HG03354 (cell line): ENCODE measurements at regions not wholly inside any gene's neighbourhood (a gene's known extent, or its start where the extent isn't known, plus 50 kb on each side); places are given as distances from the start of the nearest gene placed in this dataset.

Experiments used
- ATAC-seq: cut with Tn5 transposase; IDR thresholded peaks from one replicate; pipeline ENCODE4 v1.9.1; 2021; ENCODE audit warnings: mild to moderate bottlenecking; ENCODE audit not compliant: unreplicated experiment, poor library complexity, severe bottlenecking

GRCh38 chr5:68405784-68406743, 190.5 kb downstream of the PIK3R1 start:
- ATAC-seq, result peak; percentile 31

GRCh38 chr5:68406767-68407241, 191.2 kb downstream of the PIK3R1 start:
- peak; percentile 96 for ATAC-seq

DNA sequence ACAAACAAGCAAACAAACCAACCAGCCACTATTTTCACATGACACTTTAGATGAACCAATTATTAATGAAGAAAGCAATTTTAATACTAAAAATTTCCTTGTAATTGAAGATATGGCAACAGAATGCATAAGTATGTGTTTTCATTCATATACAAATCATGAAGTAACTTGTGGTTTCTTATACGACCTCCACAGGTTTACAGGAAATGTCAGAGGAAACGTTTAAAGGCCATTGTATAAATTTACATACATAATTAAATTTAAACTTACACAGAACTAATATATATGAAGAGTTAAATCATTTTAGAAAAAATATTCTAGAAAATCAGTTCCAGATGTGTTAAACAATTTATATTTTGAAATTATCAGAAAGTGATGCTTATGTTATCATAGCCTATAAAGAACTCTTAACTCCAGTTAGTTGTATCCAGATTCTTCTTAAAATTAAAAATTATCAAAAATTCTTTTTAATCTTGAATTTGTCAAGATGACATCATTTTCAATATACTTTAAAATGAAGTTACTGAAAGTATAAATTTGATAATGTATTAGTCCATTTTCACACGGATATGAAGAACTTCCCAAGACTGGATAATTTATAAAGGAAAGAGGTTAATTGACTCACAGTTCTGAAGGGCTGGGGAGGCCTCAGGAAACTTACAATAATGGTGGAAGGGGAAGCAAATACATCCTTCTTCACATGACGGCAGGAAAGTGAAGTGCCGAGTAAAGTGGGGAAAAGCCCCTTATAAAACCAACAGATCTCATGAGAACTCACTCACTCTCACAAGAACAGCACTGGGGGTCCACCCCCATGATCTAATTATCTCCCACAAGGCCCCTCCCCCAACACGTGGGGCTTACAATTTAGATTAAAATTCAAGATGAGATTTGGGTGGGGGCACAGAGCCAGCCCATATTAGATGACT, 192.0 kb downstream of the PIK3R1 start:
- no peak for ATAC-seq

GRCh38 chr5:68408345-68408871, 192.9 kb downstream of the PIK3R1 start:
- ATAC-seq, result no peak

DNA sequence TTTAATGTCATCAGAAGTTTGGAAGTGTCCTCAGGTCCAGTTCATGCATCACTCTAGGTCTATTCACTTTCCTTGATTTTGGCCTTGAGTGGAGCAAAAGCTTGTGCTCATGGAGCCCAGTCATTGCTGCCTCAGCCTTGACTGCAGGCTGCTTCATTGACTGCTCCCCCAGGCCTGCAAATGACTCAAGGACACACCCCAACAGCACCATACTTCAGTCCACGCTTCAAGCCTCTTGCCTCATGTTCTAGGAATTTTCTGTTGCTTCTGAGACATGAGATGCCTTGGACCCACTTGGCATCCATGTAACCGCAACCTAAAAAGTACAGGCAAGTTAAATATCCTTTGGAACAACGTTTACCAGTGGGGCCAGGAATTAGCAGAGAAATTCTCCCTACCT, 193.7 kb downstream of the PIK3R1 start:
- ATAC-seq, result no peak

- ATAC-seq, result no peak
These were observed 195.6 kb downstream of the PIK3R1 start for GRCh38 chr5:68411161-68411560.

DNA sequence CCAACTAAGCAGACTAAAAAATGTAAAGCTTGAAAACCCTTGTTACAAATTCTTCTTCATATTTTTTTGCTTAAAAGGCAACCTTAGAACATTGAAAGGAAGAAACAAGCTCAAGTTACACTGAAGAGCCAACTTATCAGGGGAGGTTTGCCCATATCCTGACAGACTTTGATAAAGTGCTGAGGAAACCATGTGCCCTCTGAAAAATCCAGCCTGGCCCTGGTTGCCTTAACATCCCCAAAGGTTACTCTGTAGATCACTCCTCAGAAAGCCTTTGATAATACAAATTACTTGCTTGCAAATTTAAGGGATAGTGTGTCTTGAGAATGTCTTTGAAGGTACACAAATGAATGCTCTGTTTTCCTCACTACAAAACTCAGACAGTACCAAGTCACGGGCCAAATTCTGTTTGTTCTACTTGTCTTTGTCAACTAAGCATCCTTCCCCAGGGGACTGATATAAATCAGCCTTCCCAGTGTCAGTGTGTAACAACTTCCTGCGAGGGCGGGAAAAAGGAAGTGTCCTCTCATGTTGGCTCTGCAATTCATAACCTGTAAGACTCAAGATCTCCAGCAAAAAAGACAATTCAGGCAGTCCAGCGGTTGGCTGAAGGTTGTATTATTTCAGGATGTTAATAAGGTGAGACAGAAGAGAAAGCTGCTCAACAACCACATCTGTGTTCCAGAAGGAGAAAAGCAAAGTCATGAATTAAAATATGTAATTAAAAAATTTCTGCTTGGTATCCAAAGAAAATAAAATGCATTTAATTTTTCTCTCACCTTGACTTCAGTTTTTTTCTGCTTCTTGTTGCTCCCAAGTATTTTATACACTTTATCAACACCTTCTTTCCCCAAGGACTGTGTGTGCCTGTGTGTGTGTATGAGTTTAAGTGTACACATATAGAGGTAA, 199.9 kb downstream of the PIK3R1 start:
- no peak for ATAC-seq

DNA sequence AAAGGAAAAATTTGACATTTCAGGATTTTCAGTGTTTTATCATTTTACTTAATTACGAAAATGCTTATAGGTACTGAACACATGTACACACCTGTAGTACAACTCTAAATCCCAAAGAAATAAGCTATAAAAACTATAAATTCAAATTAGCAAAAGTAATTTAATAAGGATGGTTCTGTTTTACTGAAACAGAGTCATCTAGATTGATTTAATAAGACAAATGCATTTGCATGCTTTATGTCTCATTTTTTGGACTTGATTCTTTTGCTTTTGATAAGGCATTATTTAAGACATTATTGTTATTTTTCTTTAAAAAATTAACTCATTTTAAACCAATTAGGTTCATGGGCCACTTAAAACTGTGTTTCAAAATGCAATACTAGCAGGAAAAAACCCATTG, 201.2 kb downstream of the PIK3R1 start:
- ATAC-seq, result no peak

- ATAC-seq, result no peak
These were observed 202.6 kb downstream of the PIK3R1 start for GRCh38 chr5:68418201-68418600.

DNA sequence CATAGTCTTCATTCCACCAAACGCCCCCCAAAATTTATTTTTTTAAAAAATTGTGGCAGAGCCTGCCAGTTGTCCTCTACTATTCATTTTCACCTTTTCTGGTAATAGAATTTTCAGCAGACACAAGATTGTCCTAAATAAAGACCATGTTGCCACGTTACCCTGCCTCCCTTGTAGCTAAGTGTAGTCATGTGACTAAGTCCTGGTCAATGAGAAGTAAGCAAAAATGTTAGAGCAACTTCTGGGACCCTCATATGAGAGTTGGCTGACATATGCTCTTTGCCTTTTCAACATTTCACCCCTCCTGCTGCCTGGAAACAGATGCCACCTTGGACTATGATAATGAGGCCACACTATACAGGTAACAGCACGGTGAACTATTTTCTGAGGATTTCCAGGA, 203.1 kb downstream of the PIK3R1 start:
- ATAC-seq, result no peak

DNA sequence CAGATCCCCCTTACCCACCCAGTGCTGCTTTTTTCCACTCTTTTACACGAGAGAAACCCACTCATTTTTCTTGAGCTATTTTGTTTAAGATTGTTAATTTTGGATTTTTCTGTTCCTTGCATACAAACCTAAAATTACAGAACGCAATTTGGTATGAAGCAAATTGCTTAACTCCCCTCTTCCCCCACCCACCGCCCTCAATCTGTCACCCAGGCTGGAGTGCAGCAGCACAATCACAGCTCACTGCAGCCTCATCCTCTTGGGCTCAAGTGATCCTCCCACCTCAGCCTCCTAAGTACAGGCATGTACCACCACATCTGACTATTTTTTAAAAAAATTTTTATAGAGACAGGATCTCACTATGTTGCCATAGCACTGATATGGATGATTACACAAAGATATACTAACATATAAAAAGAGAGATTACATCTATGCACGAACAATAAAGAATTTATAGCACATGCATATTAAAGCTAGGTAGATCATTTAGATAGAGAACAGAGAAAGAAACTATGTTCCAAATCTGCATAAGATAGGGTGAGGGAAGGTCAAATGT, 203.6 kb downstream of the PIK3R1 start:
- ATAC-seq, result no peak

DNA sequence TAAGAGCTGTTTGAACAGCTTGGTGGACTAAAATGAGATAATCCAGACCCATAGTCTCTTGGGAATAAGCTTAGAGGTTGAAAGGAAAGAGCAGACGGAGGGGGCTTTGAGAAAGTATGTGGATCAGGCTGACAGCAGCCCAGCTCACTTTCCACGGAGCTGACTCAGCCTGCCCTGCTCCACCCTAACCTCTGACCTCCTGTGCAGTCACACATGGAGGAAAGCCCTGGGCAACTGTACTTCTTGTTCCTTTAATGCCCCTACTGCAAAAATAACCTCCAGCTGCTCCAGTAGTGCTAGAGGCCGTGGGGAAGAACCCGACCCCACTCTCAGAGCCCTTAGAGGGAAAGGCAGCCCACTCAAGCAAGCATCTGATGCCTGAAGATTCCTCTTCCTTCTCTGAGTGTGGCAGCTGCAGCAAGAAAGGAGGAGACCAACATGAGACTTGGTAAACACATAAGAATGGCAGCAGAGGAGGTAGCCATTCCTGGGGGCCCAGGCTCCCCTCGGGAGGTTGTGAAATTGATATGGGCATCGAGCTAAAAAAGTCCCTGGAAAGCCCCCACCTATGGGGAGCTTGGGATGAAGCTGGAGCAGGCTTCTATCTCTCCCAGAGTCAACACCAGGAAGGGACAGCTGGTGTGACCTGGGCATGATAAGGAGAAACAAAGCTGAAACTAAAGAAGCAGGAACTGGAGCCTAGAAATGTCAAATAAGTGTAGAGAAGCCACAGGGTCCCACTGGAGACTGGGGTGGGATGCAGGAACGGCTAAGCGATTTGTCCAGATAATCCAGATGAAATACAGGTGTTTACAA, 204.3 kb downstream of the PIK3R1 start:
- ATAC-seq, result no peak

GRCh38 chr5:68420476-68421344, 205.2 kb downstream of the PIK3R1 start:
- ATAC-seq, result no peak

- no peak for ATAC-seq
These were observed 206.1 kb downstream of the PIK3R1 start for GRCh38 chr5:68421485-68422220.

DNA sequence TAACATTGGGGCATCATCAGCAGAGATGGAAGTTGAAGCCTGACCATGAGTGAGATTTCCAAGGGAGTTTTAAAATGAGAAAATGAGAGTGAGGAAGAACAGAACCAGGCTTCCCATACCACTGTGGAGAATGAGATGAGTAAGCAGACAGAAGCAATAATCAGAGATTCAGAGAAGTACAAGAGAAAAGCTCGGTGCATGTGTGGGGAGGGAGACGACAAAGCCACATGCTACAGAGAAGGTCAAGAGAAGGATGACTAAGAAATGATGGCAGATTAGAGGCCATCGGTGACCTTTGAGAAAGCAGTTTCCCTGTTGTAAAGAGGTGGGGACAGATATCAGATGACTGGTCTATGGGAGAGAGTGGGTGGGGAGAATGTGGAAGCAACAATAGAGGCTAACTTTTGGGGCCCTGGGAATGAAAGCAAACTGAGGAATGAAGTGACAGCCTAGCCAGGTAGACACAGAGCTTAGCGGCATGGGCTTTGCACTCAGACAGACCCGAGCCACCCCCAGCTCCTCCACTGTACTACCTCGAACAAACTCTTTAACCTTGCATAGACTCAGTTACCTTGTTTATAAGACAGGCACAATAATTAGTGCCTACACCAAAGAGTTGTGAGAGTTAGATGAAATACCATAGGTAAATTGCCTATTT, 207.7 kb downstream of the PIK3R1 start:
- no peak for ATAC-seq
